GM19455 (cell line): ENCODE measurements at regions not wholly inside any gene's neighbourhood (a gene's known extent, or its start where the extent isn't known, plus 50 kb on each side); places are given as distances from the start of the nearest gene placed in this dataset.
"Not testable (repeated sequence)": the region's sequence is repeated elsewhere in the genome, so short reads cannot be mapped to it uniquely, and the experiment has no call there.

Source experiments
- ATAC-seq: cut with Tn5 transposase; IDR thresholded peaks from one replicate; pipeline ENCODE4 v1.9.1; 2021; ENCODE audit not compliant: unreplicated experiment

- ATAC-seq, result no peak
These were observed 136.3 kb downstream of the TFAP2C start for GRCh38 chr20:56765172-56766073.

- ATAC-seq, result no peak
These were observed 137.4 kb downstream of the TFAP2C start for GRCh38 chr20:56766528-56766927.

- ATAC-seq, result no peak
These were observed 141.0 kb downstream of the TFAP2C start for GRCh38 chr20:56769921-56770600.

- ATAC-seq, result no peak
These were observed 144.6 kb downstream of the TFAP2C start for GRCh38 chr20:56773749-56774148.

- no peak for ATAC-seq
These were observed 145.8 kb downstream of the TFAP2C start for GRCh38 chr20:56774873-56775272.

- no peak for ATAC-seq
These were observed 147.2 kb downstream of the TFAP2C start for GRCh38 chr20:56776345-56776744.

GRCh38 chr20:56778765-56779195 lies 149.7 kb downstream of the TFAP2C start:
- no peak for ATAC-seq

- no peak for ATAC-seq
These were observed 150.5 kb downstream of the TFAP2C start for GRCh38 chr20:56779452-56780143.

GRCh38 chr20:56780266-56780665 lies 151.2 kb downstream of the TFAP2C start:
- no peak for ATAC-seq

- ATAC-seq, result no peak
These were observed 152.1 kb downstream of the TFAP2C start for GRCh38 chr20:56781108-56781739.

GRCh38 chr20:56781987-56782560 lies 153.0 kb downstream of the TFAP2C start:
- ATAC-seq, result not testable (repeated sequence)

- not testable (repeated sequence) for ATAC-seq
These were observed 153.7 kb downstream of the TFAP2C start for GRCh38 chr20:56782814-56783213.

GRCh38 chr20:56783826-56784225 lies 154.7 kb downstream of the TFAP2C start:
- no peak for ATAC-seq

- no peak for ATAC-seq
These were observed 157.4 kb downstream of the TFAP2C start for GRCh38 chr20:56786503-56786902.

GRCh38 chr20:56788041-56788670 lies 159.1 kb downstream of the TFAP2C start:
- no peak for ATAC-seq

GRCh38 chr20:56788671-56789610 lies 159.8 kb downstream of the TFAP2C start:
- ATAC-seq, result no peak

GRCh38 chr20:56793916-56794315 lies 164.8 kb downstream of the TFAP2C start:
- no peak for ATAC-seq

GRCh38 chr20:56795492-56795891 lies 166.4 kb downstream of the TFAP2C start:
- no peak for ATAC-seq

- ATAC-seq, result no peak
These were observed 167.2 kb downstream of the TFAP2C start for GRCh38 chr20:56796345-56796744.
